MM.1S (cell line): ENCODE measurements at regions not wholly inside any gene's neighbourhood (a gene's known extent, or its start where the extent isn't known, plus 50 kb on each side); places are given as distances from the start of the nearest gene placed in this dataset.

Experiments used
- EZH2phosphoT487 ChIP-seq: fragments of 300-600 bp; sonication (generic); IDR thresholded peaks from 2 replicates; pipeline ENCODE4 v1.6.1; 2018; ENCODE audit warnings: antibody characterized with exemption, low read length
- TF ChIP-seq, protein P1 (sequence below): fragments of 300-600 bp; sonication (generic); IDR thresholded peaks from 2 replicates; pipeline ENCODE4 v1.5.1; 2016; ENCODE audit warnings: antibody characterized with exemption, low read length, mixed read lengths

GRCh38 chr10:6721480-6721879 is 141.4 kb upstream of the PRKCQ start:
- TF ChIP-seq, protein P1, sequence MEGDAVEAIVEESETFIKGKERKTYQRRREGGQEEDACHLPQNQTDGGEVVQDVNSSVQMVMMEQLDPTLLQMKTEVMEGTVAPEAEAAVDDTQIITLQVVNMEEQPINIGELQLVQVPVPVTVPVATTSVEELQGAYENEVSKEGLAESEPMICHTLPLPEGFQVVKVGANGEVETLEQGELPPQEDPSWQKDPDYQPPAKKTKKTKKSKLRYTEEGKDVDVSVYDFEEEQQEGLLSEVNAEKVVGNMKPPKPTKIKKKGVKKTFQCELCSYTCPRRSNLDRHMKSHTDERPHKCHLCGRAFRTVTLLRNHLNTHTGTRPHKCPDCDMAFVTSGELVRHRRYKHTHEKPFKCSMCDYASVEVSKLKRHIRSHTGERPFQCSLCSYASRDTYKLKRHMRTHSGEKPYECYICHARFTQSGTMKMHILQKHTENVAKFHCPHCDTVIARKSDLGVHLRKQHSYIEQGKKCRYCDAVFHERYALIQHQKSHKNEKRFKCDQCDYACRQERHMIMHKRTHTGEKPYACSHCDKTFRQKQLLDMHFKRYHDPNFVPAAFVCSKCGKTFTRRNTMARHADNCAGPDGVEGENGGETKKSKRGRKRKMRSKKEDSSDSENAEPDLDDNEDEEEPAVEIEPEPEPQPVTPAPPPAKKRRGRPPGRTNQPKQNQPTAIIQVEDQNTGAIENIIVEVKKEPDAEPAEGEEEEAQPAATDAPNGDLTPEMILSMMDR: no peak
- TF ChIP-seq EZH2phosphoT487: no peak
